ENCODE measurements at regions not wholly inside any gene's neighbourhood (a gene's known extent, or its start where the extent isn't known, plus 50 kb on each side); places are given as distances from the start of the nearest gene placed in this dataset.

GRCh38 chr3:20490996-20491395, 305.0 kb upstream of the SGO1 start:
- H3K4me1 Mint-ChIP-seq = peaks cover 28% of the 10 kb centered on the region
- H3K4me3 Mint-ChIP-seq = no peak overlapping the region
- H3K27ac Mint-ChIP-seq = no peak overlapping the region
- no peak for DNase-seq
- peaks cover 7% of the 10 kb centered on the region for H3K9me3 Mint-ChIP-seq
- no peak for TF ChIP-seq CTCF (conservative IDR thresholded peaks at IDR 0.05)
- Histone ChIP-seq H3K36me3 (ENCODE audit: control insufficient read depth, insufficient read depth, low read length) (no peaks in the 10 kb centered on the region), H3K27me3 (ENCODE audit: control insufficient read depth, insufficient read depth, low read length, poor library complexity, severe bottlenecking) (no peaks in the 10 kb centered on the region), H3K9ac (ENCODE audit: extremely low read depth, low read length, poor library complexity, severe bottlenecking) (no peak overlapping the region), H3K27ac (ENCODE audit: low read depth, low read length) (no peak overlapping the region), H3K9me3 (ENCODE audit: control insufficient read depth, low read length) (peaks cover 23% of the 10 kb centered on the region), H3K4me1 (ENCODE audit: control insufficient read depth, insufficient read depth, low read length) (peaks cover 12% of the 10 kb centered on the region), H3K4me3 (ENCODE audit: low read length) (peak overlapping the region; percentile 10)
- H3K36me3 Mint-ChIP-seq (ENCODE audit: low read depth) = no peaks in the 10 kb centered on the region
- no peaks in the 10 kb centered on the region for H3K27me3 Mint-ChIP-seq (ENCODE audit: insufficient read depth)
- 86 to 91% methylated on average over 1 of the region's 1 CpG for WGBS, 2 experiments (ENCODE audit: insufficient coverage in 1 of 2, insufficient read length in 1 of 2)

GRCh38 chr3:20488151-20488550, 302.1 kb upstream of the SGO1 start:
- Histone ChIP-seq H3K36me3 (ENCODE audit: control insufficient read depth, insufficient read depth, low read length) (no peaks in the 10 kb centered on the region), H3K9ac (ENCODE audit: extremely low read depth, low read length, poor library complexity, severe bottlenecking) (no peak overlapping the region), H3K9me3 (ENCODE audit: control insufficient read depth, low read length) (peaks cover 36% of the 10 kb centered on the region), H3K4me1 (ENCODE audit: control insufficient read depth, insufficient read depth, low read length) (peaks cover 12% of the 10 kb centered on the region), H3K4me3 (ENCODE audit: low read length) (no peak overlapping the region), H3K27ac (ENCODE audit: low read depth, low read length) (no peak overlapping the region), H3K27me3 (ENCODE audit: control insufficient read depth, insufficient read depth, low read length, poor library complexity, severe bottlenecking) (no peaks in the 10 kb centered on the region)
- peaks cover 4% of the 10 kb centered on the region for H3K36me3 Mint-ChIP-seq (ENCODE audit: low read depth)
- WGBS, 2 experiments (ENCODE audit: insufficient coverage in 1 of 2, insufficient read length in 1 of 2) = 98 to 100% methylated on average over 2 to 3 of the region's 3 CpGs
- TF ChIP-seq CTCF (conservative IDR thresholded peaks at IDR 0.05) = peak; percentile 42
- DNase-seq = no peak
- peaks cover 26% of the 10 kb centered on the region for H3K9me3 Mint-ChIP-seq
- no peaks in the 10 kb centered on the region for H3K27me3 Mint-ChIP-seq (ENCODE audit: insufficient read depth)
- no peak overlapping the region for H3K4me3 Mint-ChIP-seq
- no peak overlapping the region for H3K27ac Mint-ChIP-seq
- H3K4me1 Mint-ChIP-seq = peaks cover 28% of the 10 kb centered on the region

GRCh38 chr3:20484126-20484525, 298.1 kb upstream of the SGO1 start:
- no peak overlapping the region for H3K27ac ChIP-seq (ENCODE audit: low read depth, low read length)
- Mint-ChIP-seq H3K9me3 (peaks cover 40% of the 10 kb centered on the region), H3K27me3 (ENCODE audit: insufficient read depth) (no peaks in the 10 kb centered on the region), H3K4me1 (peaks cover 12% of the 10 kb centered on the region), H3K4me3 (no peak overlapping the region), H3K27ac (no peak overlapping the region), H3K36me3 (ENCODE audit: low read depth) (peaks cover 4% of the 10 kb centered on the region)
- H3K9me3 ChIP-seq (ENCODE audit: control insufficient read depth, low read length) = peaks cover 48% of the 10 kb centered on the region
- no peak for TF ChIP-seq CTCF (conservative IDR thresholded peaks at IDR 0.05)
- no peaks in the 10 kb centered on the region for H3K27me3 ChIP-seq (ENCODE audit: control insufficient read depth, insufficient read depth, low read length, poor library complexity, severe bottlenecking)
- no peaks in the 10 kb centered on the region for H3K36me3 ChIP-seq (ENCODE audit: control insufficient read depth, insufficient read depth, low read length)
- H3K4me1 ChIP-seq (ENCODE audit: control insufficient read depth, insufficient read depth, low read length) = peaks cover 3% of the 10 kb centered on the region
- H3K9ac ChIP-seq (ENCODE audit: extremely low read depth, low read length, poor library complexity, severe bottlenecking) = no peak overlapping the region
- no peak for DNase-seq
- H3K4me3 ChIP-seq (ENCODE audit: low read length) = no peak overlapping the region
- 91 to 92% methylated on average over 2 of the region's 2 CpGs for WGBS, 2 experiments (ENCODE audit: insufficient coverage in 1 of 2, insufficient read length in 1 of 2)

Measured in endodermal cell (in vitro differentiated cells).